HG03196 (cell line): ENCODE measurements at regions not wholly inside any gene's neighbourhood (a gene's known extent, or its start where the extent isn't known, plus 50 kb on each side); places are given as distances from the start of the nearest gene placed in this dataset.

ENCODE experiments used
- ATAC-seq: cut with Tn5 transposase; IDR thresholded peaks from one replicate; pipeline ENCODE4 v1.9.1; 2021; ENCODE audit not compliant: unreplicated experiment

GRCh38 chr9:106307670-106308069 is 555.3 kb upstream of the ZNF462 start:
- no peak for ATAC-seq

GRCh38 chr9:106309925-106310324 is 553.0 kb upstream of the ZNF462 start:
- no peak for ATAC-seq

- ATAC-seq: no peak
Observed at GRCh38 chr9:106310782-106311181, 552.2 kb upstream of the ZNF462 start.

- no peak for ATAC-seq
Observed at GRCh38 chr9:106312906-106313305, 550.1 kb upstream of the ZNF462 start.

GRCh38 chr9:106314476-106314875 is 548.5 kb upstream of the ZNF462 start:
- ATAC-seq: no peak

GRCh38 chr9:106321394-106322180 is 541.4 kb upstream of the ZNF462 start:
- ATAC-seq: no peak

- ATAC-seq: no peak
Observed at GRCh38 chr9:106322706-106323245, 540.2 kb upstream of the ZNF462 start.

- ATAC-seq: no peak
Observed at GRCh38 chr9:106324053-106324585, 538.8 kb upstream of the ZNF462 start.

GRCh38 chr9:106324591-106325280 is 538.2 kb upstream of the ZNF462 start:
- ATAC-seq: no peak

GRCh38 chr9:106326493-106326892 is 536.5 kb upstream of the ZNF462 start:
- no peak for ATAC-seq

- ATAC-seq: no peak
Observed at GRCh38 chr9:106333481-106333880, 529.5 kb upstream of the ZNF462 start.

- no peak for ATAC-seq
Observed at GRCh38 chr9:106334081-106334480, 528.9 kb upstream of the ZNF462 start.

- no peak for ATAC-seq
Observed at GRCh38 chr9:106339882-106340281, 523.1 kb upstream of the ZNF462 start.

GRCh38 chr9:106350777-106351176 is 512.2 kb upstream of the ZNF462 start:
- no peak for ATAC-seq

- ATAC-seq: no peak
Observed at GRCh38 chr9:106356924-106357323, 506.0 kb upstream of the ZNF462 start.

- ATAC-seq: no peak
Observed at GRCh38 chr9:106358331-106358730, 504.6 kb upstream of the ZNF462 start.

- no peak for ATAC-seq
Observed at GRCh38 chr9:106376689-106377088, 486.3 kb upstream of the ZNF462 start.

GRCh38 chr9:106383072-106383471 is 479.9 kb upstream of the ZNF462 start:
- ATAC-seq: no peak

GRCh38 chr9:106387965-106388364 is 475.0 kb upstream of the ZNF462 start:
- no peak for ATAC-seq

- no peak for ATAC-seq
Observed at GRCh38 chr9:106393226-106393625, 469.7 kb upstream of the ZNF462 start.

- ATAC-seq: no peak
Observed at GRCh38 chr9:106400170-106400569, 462.8 kb upstream of the ZNF462 start.

- ATAC-seq: no peak
Observed at GRCh38 chr9:106400950-106401349, 462.0 kb upstream of the ZNF462 start.
